ENCODE measurements at regions not wholly inside any gene's neighbourhood (a gene's known extent, or its start where the extent isn't known, plus 50 kb on each side); places are given as distances from the start of the nearest gene placed in this dataset.

GRCh38 chr6:165184192-165184979, 125.0 kb downstream of the C6orf118 start:
- TF ChIP-seq EZH2 (IDR thresholded peaks at IDR 0.05) (no peak), MAX (IDR thresholded peaks at IDR 0.05) (no peak), SIN3A (IDR thresholded peaks at IDR 0.05; ENCODE audit: low read depth) (no peak), POLR2AphosphoS5 (IDR thresholded peaks at IDR 0.05; ENCODE audit: low read depth, low read length) (no peak), POLR2A (IDR thresholded peaks at IDR 0.05; ENCODE audit: borderline replicate concordance, extremely low read depth, insufficient read depth, insufficient read length) (no peak), REST (IDR thresholded peaks at IDR 0.05; ENCODE audit: low read depth) (no peak), CTCF (IDR thresholded peaks at IDR 0.05 in 2 of 3, conservative IDR thresholded peaks at IDR 0.05 in 1 of 3; ENCODE audit: borderline replicate concordance in 1 of 3, insufficient read depth in 1 of 3, low read depth in 2 of 3, low read length in 2 of 3) (no peak), YY1 (IDR thresholded peaks at IDR 0.05; ENCODE audit: extremely low read depth, insufficient replicate concordance, low read depth, low read length) (no peak), ZFX (IDR thresholded peaks at IDR 0.05) (no peak), JUND (IDR thresholded peaks at IDR 0.05) (no peak)
